Activated naive CD8-positive, alpha-beta T cell (primary cell): ENCODE measurements at regions not wholly inside any gene's neighbourhood (a gene's known extent, or its start where the extent isn't known, plus 50 kb on each side); places are given as distances from the start of the nearest gene placed in this dataset.

Experiments
- H3K27ac Mint-ChIP-seq: one replicate; pipeline ENCODE4 v1.8.0; 2021; ENCODE audit warnings: mixed read lengths
- H3K27me3 Mint-ChIP-seq: one replicate; pipeline ENCODE4 v1.8.0; 2021; ENCODE audit warnings: mixed read lengths
- H3K36me3 Mint-ChIP-seq: one replicate; pipeline ENCODE4 v1.8.0; 2021; ENCODE audit warnings: mixed read lengths
- H3K4me1 Mint-ChIP-seq: one replicate; pipeline ENCODE4 v1.8.0; 2021; ENCODE audit warnings: low read depth, mixed read lengths
- H3K4me3 Mint-ChIP-seq: one replicate; pipeline ENCODE4 v1.8.0; 2021; ENCODE audit warnings: mild to moderate bottlenecking, mixed read lengths
- H3K9me3 Mint-ChIP-seq: one replicate; pipeline ENCODE4 v1.8.0; 2021; ENCODE audit warnings: low read depth, mixed read lengths

- Mint-ChIP-seq H3K4me3 (no peak overlapping the region), H3K27ac (no peak overlapping the region), H3K4me1 (no peaks in the 10 kb centered on the region), H3K27me3 (no peaks in the 10 kb centered on the region), H3K36me3 (no peaks in the 10 kb centered on the region), H3K9me3 (peaks cover 9% of the 10 kb centered on the region)
Observed at GRCh38 chr1:189816558-189816957, 661.1 kb downstream of the BRINP3 start.

DNA sequence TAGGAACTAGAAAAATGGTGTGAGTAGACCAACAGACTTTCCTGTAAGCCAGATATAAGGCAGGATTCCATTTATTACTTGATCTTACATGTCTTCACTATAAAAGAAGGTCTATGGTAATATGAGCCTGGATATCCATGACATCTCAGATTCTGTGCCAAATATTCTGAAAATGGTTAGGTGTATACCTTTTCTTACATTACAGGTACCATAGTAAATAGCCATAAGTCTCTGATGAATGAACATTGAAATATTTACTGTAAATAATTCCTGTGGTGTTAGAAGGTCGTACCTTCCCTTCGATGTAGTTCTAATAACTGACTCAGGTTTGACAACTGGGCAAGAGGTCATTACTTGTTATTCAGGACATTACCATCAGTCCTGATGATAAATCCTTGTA is 657.9 kb downstream of the BRINP3 start:
- Mint-ChIP-seq H3K27ac (no peak overlapping the region), H3K36me3 (no peaks in the 10 kb centered on the region), H3K27me3 (no peaks in the 10 kb centered on the region), H3K9me3 (peaks cover 5% of the 10 kb centered on the region), H3K4me1 (no peaks in the 10 kb centered on the region), H3K4me3 (no peak overlapping the region)

GRCh38 chr1:189821833-189822232 is 655.8 kb downstream of the BRINP3 start:
- peaks cover 5% of the 10 kb centered on the region for H3K9me3 Mint-ChIP-seq
- H3K4me1 Mint-ChIP-seq, result no peaks in the 10 kb centered on the region
- H3K27ac Mint-ChIP-seq, result no peak overlapping the region
- no peaks in the 10 kb centered on the region for H3K27me3 Mint-ChIP-seq
- H3K4me3 Mint-ChIP-seq, result no peak overlapping the region
- H3K36me3 Mint-ChIP-seq, result no peaks in the 10 kb centered on the region

GRCh38 chr1:189834813-189835212 is 642.9 kb downstream of the BRINP3 start:
- H3K36me3 Mint-ChIP-seq, result no peaks in the 10 kb centered on the region
- H3K4me3 Mint-ChIP-seq, result no peak overlapping the region
- peaks cover 17% of the 10 kb centered on the region for H3K9me3 Mint-ChIP-seq
- no peaks in the 10 kb centered on the region for H3K27me3 Mint-ChIP-seq
- H3K27ac Mint-ChIP-seq, result no peak overlapping the region
- no peaks in the 10 kb centered on the region for H3K4me1 Mint-ChIP-seq

GRCh38 chr1:189847613-189848012 is 630.1 kb downstream of the BRINP3 start:
- H3K9me3 Mint-ChIP-seq, result peaks cover 4% of the 10 kb centered on the region
- H3K36me3 Mint-ChIP-seq, result no peaks in the 10 kb centered on the region
- H3K4me1 Mint-ChIP-seq, result no peaks in the 10 kb centered on the region
- H3K27me3 Mint-ChIP-seq, result no peaks in the 10 kb centered on the region
- H3K27ac Mint-ChIP-seq, result no peak overlapping the region
- no peak overlapping the region for H3K4me3 Mint-ChIP-seq

DNA sequence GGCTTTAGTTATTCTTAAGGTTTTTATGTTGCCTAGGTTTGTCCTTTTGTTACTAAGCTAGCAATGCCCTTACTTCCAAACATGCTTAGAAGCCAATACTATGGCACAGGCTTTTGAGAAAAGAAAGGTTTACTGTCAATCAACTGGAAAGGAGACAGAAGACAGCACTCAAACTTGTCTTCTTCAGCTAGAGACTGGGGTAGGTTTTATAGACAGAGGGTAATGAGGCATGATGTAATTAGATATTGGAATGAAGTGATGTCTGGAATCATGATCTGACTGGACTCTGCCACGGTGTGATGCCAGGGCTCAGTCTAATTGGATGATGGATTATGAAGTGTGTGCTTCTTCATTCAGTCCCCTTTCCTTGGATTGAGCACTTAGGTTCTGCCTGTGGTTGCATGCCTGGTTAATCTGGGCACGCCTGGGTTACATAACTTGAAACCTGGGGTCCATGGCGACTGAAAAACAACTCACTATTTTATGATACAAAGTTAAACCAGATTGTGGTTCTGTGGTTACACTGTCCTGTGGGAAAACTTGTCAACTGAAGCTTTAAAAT is 625.8 kb downstream of the BRINP3 start:
- Mint-ChIP-seq H3K27me3 (no peaks in the 10 kb centered on the region), H3K27ac (no peak overlapping the region), H3K9me3 (peaks cover 22% of the 10 kb centered on the region)

DNA sequence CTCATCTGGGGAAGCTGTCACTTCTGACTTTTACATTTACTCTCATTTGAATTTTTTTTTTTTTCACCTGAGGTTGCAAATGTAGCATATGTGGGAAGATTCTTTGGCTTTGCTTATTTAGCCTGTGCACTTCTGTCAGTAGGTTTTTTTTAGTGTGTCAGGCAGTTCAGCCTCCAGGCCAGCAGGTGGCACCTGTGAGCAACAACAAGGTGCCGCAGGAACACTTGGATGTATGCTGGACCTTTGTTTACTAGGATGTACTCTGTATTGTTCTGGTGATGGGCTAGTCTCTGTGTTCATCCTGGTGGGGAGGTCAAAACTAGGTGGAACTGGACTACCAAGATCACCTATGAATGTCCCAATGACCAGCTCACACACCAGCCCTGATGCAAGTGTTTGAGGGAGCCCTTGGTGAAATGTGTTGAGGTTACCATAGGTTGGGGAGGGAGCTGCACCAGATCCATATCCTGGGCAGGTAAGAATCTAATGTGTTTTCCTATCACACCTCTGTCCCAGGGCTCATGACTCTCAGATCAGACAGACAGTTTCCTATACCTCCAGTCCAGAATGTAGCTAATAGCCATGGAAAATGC is 618.2 kb downstream of the BRINP3 start:
- H3K27me3 Mint-ChIP-seq, result no peaks in the 10 kb centered on the region
- no peak overlapping the region for H3K4me3 Mint-ChIP-seq
- H3K36me3 Mint-ChIP-seq, result no peaks in the 10 kb centered on the region
- peaks cover 19% of the 10 kb centered on the region for H3K9me3 Mint-ChIP-seq
- no peak overlapping the region for H3K27ac Mint-ChIP-seq
- no peaks in the 10 kb centered on the region for H3K4me1 Mint-ChIP-seq

More for the DNA sequence above, 625.8 kb downstream of the BRINP3 start:
- Mint-ChIP-seq H3K36me3 (no peaks in the 10 kb centered on the region), H3K4me1 (no peaks in the 10 kb centered on the region), H3K4me3 (no peak overlapping the region)

- no peak overlapping the region for H3K4me3 Mint-ChIP-seq
- H3K9me3 Mint-ChIP-seq, result peaks cover 6% of the 10 kb centered on the region
- H3K27me3 Mint-ChIP-seq, result no peaks in the 10 kb centered on the region
- H3K27ac Mint-ChIP-seq, result no peak overlapping the region
- no peaks in the 10 kb centered on the region for H3K4me1 Mint-ChIP-seq
- no peaks in the 10 kb centered on the region for H3K36me3 Mint-ChIP-seq
Observed at GRCh38 chr1:189866606-189867005, 611.1 kb downstream of the BRINP3 start.

- Mint-ChIP-seq H3K27ac (no peak overlapping the region), H3K27me3 (no peaks in the 10 kb centered on the region), H3K4me3 (no peak overlapping the region), H3K9me3 (peaks cover 6% of the 10 kb centered on the region), H3K36me3 (no peaks in the 10 kb centered on the region), H3K4me1 (no peaks in the 10 kb centered on the region)
Observed at GRCh38 chr1:189868021-189868420, 609.6 kb downstream of the BRINP3 start.

DNA sequence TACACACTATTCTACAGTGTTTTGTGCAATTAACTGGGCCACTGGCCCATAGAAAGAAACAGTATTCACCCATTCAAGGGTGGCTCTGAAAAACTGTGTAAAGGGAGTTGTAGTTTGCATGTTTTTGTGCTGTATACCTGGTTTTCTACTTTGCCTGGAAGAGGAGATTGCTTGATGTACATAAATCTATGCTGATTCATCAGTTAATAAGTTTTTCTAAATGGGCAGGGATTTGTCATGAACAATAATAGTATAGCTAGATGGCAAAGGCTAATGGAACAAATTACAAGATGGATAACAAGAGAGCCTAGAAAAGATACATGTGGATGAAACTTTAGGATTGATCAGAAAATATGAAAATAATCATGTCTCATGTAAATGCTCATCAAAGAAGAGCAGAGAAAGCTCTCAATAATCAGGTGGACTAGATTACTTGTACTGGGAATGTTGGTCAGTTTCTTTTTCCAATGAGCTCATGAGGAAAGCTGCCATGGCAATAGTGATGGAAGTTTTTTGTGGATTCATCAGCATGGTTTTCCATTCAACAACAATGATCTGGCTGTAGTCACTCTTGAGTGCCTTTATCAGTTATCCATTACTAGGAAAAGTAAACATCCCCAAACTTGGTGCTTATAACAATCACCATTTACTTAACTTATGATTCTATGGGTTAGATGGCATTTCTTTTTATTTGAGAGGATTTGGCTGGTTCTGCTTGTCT is 602.8 kb downstream of the BRINP3 start:
- Mint-ChIP-seq H3K36me3 (no peaks in the 10 kb centered on the region), H3K4me3 (no peak overlapping the region), H3K27me3 (no peaks in the 10 kb centered on the region)

GRCh38 chr1:189880135-189880534 is 597.5 kb downstream of the BRINP3 start:
- H3K9me3 Mint-ChIP-seq, result peaks cover 13% of the 10 kb centered on the region
- H3K27ac Mint-ChIP-seq, result no peak overlapping the region
- H3K4me3 Mint-ChIP-seq, result no peak overlapping the region
- no peaks in the 10 kb centered on the region for H3K27me3 Mint-ChIP-seq
- no peaks in the 10 kb centered on the region for H3K4me1 Mint-ChIP-seq
- H3K36me3 Mint-ChIP-seq, result no peaks in the 10 kb centered on the region

More for the DNA sequence above, 602.8 kb downstream of the BRINP3 start:
- H3K4me1 Mint-ChIP-seq, result no peaks in the 10 kb centered on the region
- no peak overlapping the region for H3K27ac Mint-ChIP-seq
- peaks cover 10% of the 10 kb centered on the region for H3K9me3 Mint-ChIP-seq

GRCh38 chr1:189899686-189900425 is 577.8 kb downstream of the BRINP3 start:
- no peak overlapping the region for H3K27ac Mint-ChIP-seq
- H3K27me3 Mint-ChIP-seq, result no peaks in the 10 kb centered on the region
- peaks cover 9% of the 10 kb centered on the region for H3K9me3 Mint-ChIP-seq
- no peak overlapping the region for H3K4me3 Mint-ChIP-seq
- H3K36me3 Mint-ChIP-seq, result no peaks in the 10 kb centered on the region
- H3K4me1 Mint-ChIP-seq, result no peaks in the 10 kb centered on the region

DNA sequence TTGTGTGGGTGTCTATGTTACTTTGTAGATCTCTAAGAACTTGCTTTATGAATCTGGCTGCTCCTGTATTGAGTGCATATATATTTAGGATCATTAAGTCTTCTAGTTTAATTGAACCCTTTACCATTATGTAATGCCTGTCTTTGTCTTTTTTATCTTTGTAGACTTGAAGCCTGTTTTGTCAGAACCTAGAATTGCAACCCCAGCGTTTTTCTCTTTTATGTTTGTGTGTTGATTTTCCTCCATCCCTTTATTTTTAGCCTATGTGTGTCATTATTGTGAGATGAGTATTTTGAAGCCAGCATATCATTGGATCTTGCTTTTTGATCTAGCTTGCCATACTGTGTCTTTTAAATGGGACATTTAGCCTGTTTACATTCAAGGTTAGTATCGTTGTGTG is 573.2 kb downstream of the BRINP3 start:
- no peaks in the 10 kb centered on the region for H3K36me3 Mint-ChIP-seq
- no peak overlapping the region for H3K4me3 Mint-ChIP-seq
- no peaks in the 10 kb centered on the region for H3K4me1 Mint-ChIP-seq
- H3K27me3 Mint-ChIP-seq, result no peaks in the 10 kb centered on the region
- no peak overlapping the region for H3K27ac Mint-ChIP-seq
- peaks cover 4% of the 10 kb centered on the region for H3K9me3 Mint-ChIP-seq

DNA sequence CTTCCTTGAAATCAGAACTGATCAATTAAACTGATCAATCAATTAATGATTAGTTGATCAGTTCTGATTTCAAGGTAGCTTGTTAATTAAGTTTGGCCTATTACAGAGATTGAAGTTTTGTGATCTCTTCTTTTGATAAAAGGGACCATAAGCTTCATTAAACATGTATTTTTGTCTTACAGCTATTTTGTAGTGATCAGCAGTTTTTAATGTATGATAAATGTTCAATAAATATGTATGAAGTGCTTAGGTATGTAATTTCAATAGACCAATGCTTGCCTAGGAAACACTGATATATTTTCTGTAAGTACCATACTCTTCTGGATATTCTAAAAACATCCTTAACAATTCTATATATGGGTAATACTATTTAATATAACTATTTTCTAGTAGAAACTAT is 569.6 kb downstream of the BRINP3 start:
- no peak overlapping the region for H3K4me3 Mint-ChIP-seq
- no peaks in the 10 kb centered on the region for H3K36me3 Mint-ChIP-seq
- H3K27ac Mint-ChIP-seq, result no peak overlapping the region
- no peaks in the 10 kb centered on the region for H3K27me3 Mint-ChIP-seq
- H3K4me1 Mint-ChIP-seq, result no peaks in the 10 kb centered on the region
- peaks cover 10% of the 10 kb centered on the region for H3K9me3 Mint-ChIP-seq

- no peak overlapping the region for H3K27ac Mint-ChIP-seq
- no peaks in the 10 kb centered on the region for H3K4me1 Mint-ChIP-seq
- H3K36me3 Mint-ChIP-seq, result no peaks in the 10 kb centered on the region
- no peaks in the 10 kb centered on the region for H3K27me3 Mint-ChIP-seq
- H3K4me3 Mint-ChIP-seq, result no peak overlapping the region
- peaks cover 9% of the 10 kb centered on the region for H3K9me3 Mint-ChIP-seq
Observed at GRCh38 chr1:189921613-189922012, 556.1 kb downstream of the BRINP3 start.
